Ureter (tissue), 1 donor: ENCODE measurements at regions not wholly inside any gene's neighbourhood (a gene's known extent, or its start where the extent isn't known, plus 50 kb on each side); places are given as distances from the start of the nearest gene placed in this dataset.
"Not testable (repeated sequence)": the region's sequence is repeated elsewhere in the genome, so short reads cannot be mapped to it uniquely, and the experiment has no call there.

ENCODE experiments used
- DNase-seq: peaks from one replicate; pipeline ENCODE4 v3.0.0-alpha.2; 2020; ENCODE audit warnings: low spot score
- donor health status: DM: yes; HTN: yes; CAD: no.

- DNase-seq, result no peak
These were observed 85.3 kb upstream of the AKAP12 start for GRCh38 chr6:151154418-151154817.

DNA sequence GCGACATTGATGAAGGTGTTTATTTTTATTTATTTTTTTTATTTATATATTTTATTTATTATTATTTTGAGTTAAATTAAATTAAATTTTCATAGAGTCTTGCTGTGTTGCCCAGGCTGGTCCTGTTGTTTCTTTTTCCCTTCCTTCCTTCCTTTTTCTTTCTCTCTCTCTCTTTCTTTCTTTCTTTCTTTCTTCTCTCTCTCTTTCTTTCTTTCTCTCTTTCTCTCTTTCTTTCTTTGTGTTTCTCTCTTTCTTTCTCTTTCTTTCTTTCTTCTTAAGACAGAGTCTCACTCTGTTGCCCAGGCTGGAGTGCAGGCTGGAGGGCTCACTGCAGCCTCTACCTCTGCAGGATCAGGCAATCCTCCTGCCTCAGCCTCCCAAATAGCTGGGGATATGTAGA is 84.7 kb upstream of the AKAP12 start:
- no peak for DNase-seq

GRCh38 chr6:151160929-151161757 is 78.6 kb upstream of the AKAP12 start:
- peak; percentile 53 for DNase-seq

- DNase-seq, result no peak
These were observed 75.4 kb upstream of the AKAP12 start for GRCh38 chr6:151164383-151164782.

GRCh38 chr6:151166180-151166579 is 73.6 kb upstream of the AKAP12 start:
- no peak for DNase-seq

- no peak for DNase-seq
These were observed 72.7 kb upstream of the AKAP12 start for GRCh38 chr6:151167034-151167433.

GRCh38 chr6:151170622-151171246 is 69.0 kb upstream of the AKAP12 start:
- no peak for DNase-seq

DNA sequence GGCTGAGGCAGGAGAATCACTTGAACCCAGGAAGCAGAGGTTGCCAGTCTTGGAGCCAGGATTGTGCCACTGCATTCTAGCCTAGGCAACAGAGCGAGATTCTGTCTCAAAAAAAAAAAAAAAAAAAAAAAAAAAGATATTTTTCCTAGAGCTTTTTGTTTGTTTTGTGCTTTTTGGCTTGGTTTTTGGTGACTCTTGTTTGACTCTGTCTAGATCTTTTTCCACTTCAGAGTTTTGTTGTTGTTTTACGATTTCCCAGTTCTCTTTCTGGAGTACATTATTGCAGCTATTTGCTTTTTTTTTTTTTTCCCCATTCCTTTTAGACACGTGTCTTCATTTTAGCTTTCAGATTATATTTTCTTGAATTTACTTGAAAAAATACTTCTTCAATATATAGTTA is 67.0 kb upstream of the AKAP12 start:
- no peak for DNase-seq

- DNase-seq, result no peak
These were observed 63.9 kb upstream of the AKAP12 start for GRCh38 chr6:151175662-151176445.

DNA sequence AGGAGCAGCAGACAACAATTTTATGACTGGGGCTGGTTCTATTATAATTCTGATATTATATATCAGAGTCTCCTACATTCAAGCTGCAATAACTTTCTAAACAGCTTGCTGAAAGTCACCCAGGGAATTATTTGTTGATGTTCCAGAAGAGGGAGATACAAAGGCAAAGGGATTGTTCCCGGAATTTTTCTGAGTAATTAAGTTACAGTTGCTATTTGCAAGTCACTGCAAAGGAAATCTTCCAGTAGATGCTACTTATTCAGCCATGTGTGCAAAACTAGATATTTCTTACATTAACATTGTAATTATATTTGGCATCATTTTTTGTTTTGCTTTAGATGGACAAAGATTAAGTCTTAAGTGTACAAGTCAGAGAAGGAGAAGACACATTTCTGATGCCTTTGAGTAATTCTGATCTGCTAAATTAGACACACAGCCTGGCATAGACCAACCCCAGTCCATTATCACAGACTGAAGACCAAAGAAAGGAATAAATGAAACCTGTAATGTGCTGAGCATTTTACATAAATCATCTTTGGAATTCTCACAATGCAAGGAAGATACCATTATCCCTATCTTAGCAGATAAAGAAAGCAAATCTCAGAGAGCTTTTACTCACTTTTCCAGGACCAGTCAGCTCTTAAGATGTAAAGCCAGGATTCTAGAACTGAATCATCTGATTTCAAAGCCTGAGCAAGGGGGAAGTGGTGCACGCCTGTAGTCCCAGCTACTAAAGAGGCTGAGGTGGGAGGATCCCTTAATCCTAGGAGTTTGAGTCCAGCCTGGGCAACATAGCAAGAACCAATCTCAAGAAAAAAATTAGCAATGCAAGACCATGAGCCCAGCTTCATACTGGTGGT is 62.6 kb upstream of the AKAP12 start:
- no peak for DNase-seq

- DNase-seq, result no peak
These were observed 61.4 kb upstream of the AKAP12 start for GRCh38 chr6:151178373-151178772.

DNA sequence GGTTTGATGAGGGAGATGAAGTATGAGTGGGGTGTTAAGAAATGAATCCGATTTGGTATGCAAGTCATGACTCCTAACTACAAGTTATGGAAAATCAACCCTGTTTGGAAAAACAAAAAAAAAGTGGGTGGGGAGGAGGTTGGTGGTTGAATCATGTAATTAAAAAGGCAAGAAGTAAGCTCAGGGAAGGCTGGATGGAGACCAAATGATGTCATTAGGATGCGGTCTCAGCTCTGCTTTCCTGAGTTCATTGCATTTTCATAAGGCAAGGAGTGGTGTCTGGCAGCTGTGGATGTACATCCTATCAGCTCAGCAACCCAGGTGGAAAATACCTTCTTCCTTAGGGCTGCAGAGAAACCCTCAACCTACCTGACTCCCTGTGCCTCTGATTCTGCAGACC is 60.4 kb upstream of the AKAP12 start:
- DNase-seq, result no peak

- no peak for DNase-seq
These were observed 59.3 kb upstream of the AKAP12 start for GRCh38 chr6:151180330-151181048.

- DNase-seq, result no peak
These were observed 57.9 kb upstream of the AKAP12 start for GRCh38 chr6:151181706-151182363.

GRCh38 chr6:151182958-151183357 is 56.8 kb upstream of the AKAP12 start:
- DNase-seq, result not testable (repeated sequence)

DNA sequence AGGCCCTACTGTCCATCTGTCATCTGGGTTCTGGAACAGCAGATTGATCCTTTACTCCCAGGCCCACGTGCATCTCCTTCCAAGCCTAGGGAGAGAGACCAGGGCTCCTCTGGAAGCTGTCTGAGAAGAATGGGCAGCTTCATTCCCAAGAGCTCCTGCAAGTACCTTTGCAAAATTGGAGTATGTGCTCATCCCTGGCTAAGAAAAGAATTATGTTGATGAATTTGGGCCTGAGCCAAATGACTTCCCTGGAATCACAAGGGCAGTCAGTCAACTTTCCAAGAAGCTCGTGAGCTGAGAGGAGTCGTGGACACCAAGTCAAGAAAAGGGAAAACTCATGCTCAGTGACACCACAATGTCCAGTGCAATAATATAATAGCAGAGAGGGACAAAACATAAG is 54.6 kb upstream of the AKAP12 start:
- DNase-seq, result no peak

DNA sequence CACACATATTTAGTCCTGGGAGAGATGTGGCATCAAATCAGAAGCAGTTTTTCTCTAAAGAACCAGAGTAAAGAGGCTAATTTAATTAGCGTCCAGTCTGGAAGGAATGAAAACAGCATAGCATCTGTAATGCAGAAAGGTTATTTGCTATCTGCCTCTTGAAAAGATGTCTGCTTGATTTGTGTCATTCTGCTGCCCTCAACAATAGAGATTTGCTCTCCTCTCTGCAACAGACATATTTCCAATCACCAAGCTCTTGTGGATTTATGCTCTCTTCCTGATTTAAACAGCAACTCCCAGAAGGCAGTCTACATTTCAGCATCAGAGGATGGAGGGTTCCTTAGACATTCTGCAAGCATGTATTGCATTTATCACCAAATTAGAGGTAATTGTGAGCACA is 53.5 kb upstream of the AKAP12 start:
- DNase-seq, result no peak

DNA sequence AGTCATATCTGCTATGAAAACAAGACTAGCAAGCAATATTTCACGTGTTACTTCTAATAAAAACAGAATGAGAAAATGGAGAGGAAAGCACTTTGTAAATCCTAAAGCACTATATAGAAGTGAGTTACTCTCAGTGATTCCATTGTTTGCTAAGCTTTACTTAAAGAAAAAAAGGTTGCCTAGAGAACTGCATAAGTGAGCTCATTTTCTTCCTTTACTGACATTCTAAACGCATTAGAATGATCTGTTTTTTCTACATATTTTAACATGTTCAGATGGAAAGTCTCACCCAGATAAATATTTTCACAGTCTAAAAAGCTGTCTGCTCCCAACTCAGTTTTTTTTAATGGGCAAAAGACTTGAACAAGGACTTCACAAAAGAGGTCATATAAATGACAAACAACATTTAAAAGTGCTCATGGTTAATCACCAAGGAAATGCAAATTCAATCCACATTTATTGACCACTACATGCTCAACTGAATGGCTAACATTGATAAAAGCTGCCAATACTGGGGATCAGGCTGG is 52.9 kb upstream of the AKAP12 start:
- DNase-seq, result no peak
